ENCODE measurements at regions not wholly inside any gene's neighbourhood (a gene's known extent, or its start where the extent isn't known, plus 50 kb on each side); places are given as distances from the start of the nearest gene placed in this dataset.

DNA sequence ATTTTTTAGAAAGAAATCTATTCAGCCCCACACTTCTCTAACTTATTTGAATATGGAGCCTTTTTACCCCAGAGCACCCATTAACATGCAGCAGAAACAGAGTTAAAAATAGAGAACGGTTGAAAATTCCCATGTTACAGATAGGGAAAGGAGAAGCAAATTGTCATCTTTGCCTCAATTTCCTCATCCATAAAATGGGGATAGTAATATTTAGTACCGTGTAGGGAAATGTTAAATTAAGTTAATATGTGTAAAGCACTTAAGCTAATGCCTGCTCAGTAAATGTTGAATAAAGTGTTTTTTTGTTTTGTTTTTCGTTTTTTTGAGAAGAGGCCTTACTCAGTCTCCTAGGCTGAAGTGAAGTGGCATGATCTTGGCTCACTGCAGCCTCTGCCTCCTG is 50.3 kb downstream of the NAV1 start:
- no peak for DNase-seq

DNA sequence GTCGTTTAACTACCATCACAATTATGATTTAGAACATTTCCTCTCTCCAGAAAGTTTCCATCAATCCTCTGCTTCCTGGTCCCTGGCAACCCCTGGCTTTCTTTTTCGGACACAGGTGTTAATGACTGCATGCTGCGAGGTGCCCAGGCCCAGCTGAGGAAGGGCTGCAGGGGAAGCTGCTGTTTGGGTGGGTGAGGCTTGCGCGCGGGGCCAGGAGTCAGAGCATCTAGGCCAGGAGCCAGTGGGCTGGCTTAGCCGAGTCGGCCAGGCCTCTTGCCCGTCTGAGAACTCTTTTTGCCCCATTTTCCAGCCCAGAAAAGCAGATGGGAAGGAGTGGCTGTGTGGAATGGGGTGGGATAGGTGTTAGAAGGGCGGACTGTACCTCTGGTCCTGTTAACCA is 51.5 kb downstream of the NAV1 start:
- DNase-seq = no peak

DNA sequence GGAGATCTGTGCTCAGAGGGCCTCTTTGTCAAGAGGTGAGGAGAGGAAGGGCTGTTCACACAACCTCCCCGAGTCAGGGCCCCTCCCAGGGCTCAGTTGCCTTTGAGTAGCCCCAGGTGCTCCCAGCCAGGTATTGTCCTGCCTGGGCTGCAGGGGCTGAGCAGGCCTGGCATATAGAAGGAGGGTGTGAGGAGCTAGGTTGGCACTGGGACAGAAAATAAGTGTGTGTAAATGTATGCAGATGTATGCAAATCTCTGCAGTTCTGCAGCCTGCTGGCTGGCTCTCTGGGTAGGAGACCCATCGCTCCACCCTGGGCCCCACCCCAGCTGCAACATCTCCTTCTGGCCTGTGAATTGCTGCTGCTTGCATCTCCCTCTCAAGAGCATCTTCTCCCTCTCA is 52.4 kb downstream of the NAV1 start:
- DNase-seq = no peak

DNA sequence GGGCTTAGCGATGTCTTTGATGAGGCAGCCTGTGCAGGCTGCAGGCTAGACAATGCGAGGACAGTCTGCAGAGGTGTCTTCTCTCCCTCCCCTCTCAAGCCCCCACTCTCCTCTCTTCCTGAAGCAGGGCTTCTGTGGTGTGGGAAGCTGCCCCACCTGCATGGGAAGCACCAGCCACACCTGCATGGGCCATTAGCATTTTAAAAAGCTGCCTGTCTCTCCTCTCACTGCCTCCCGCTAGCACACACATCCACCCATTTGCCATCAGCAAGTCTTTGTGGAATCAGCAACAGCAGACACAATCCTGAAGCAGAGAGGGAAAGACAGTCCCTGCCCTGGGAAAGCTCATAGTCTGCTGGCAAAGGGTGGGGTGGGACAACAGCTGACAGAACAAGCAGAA is 53.1 kb downstream of the NAV1 start:
- DNase-seq = no peak

DNA sequence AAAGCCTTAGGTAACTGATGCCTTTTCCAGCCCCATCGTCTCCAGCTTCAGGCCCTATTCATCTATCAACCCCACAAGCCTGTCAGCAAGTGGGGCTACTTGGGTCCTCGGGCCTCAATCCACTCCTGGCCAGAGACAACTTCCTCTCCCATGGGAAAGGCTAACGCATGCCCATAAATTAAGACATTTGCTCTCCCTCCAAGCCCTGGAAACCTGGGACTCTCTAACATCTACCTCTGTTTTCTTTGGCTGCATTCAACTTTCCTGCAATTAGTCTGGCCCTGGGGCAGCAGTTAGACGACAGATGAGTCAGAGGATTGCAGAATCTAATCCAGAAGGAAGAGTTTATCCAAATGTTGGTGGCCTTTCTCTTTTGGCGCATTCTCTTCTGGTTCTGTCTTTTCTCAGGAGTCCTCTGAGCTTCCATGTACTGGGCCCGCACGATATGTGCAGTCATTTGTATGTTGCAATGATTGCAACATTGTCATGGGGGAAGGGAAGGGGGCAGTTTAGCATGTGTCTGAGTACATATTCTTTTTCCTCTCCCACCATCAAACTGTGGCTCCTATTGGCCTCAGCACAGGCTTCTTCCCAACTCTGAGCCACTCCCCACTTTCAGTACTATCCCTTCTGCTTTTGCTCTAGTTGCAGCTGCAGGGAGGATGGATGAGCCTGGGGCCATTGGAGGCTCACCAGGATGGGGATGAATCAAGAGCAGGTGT is 54.4 kb downstream of the NAV1 start:
- DNase-seq = no peak

DNA sequence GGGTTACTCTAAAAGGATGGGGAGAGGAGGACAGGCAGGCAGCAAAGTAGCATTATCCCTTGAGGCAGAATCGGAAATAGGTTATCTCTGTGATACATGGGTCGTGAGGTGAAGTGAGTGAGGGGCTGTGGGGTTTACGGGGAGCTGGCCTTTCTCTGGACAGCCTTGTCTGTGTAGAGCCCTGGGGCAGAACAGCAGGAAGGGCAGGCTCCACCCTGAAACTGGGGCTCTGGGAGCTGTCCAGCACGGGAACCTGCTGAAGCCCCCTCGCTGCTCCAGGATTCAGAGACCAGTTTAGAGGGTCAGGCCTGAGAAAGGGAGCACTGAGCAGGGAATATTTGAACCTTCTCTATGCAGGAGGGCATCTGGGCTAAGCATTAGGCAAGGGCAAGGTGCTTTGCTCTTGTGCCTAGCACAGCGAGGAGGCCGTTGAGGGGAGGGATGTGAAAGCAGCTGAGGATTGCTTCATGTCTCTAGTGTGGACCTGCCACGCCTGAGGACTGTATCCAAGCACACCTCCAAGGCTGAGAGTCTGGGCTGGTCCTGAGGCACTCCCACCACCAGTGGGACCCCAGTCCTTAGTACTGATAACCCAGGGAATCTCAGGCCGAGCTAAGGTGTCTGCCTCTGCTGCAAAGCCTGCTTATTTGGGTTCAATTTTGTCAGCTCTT is 55.8 kb downstream of the NAV1 start:
- DNase-seq = no peak

DNA sequence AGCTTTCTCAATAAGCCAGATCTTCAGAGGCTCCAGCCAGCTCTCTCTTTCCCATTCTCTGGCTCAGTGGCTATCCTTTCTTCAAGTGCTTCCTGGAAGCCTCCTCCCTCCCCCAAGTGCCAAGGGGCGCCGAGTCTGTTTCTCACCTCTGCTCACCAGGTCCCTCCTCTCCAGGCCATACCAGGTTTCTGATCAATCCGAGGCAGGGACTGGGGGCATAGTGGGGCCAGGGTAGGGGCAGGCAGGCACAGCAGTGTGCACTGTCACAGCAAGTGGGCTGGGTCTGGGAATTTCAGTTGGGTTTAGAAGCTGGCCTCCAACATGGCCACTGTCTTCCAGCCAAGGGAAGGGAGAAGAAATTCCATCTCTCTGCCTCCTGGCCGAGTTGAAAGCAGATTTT is 56.5 kb downstream of the NAV1 start:
- DNase-seq = no peak

DNA sequence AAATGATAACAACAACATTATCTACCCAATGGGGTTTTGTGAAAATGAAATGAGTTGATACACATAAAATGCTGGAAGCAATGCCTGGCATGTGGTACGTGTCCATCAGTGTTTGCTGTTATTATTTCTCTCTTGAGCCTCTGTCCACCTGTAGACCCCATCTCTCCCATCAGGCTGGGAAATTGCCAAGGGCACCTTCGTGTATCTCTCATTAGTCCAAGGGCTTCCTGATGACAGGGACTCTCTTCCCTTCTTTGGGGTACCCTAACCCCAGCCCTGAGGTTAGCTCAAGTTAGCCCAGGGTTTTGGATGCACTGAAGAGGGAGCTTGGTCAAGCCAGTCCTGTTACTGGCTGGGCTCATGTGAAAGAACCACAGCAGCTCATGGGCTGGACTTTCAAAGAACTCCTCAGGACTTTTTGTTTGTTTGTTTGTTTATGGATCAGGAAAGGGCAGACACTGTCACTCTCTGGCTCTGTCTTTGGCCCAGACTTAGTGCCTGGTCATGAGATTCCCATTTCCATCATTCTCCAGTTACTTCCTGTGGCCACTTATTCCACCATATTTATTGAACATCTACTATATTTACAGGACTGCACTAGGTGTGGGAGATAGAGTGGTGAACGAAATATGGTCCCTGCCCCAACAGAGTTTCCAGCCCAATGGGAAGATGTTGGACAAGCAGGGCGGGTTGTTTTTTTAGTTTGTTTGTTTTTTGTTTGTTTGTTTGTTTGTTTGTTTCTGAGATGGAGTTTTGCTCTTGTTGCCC is 57.4 kb downstream of the NAV1 start:
- DNase-seq = no peak

DNA sequence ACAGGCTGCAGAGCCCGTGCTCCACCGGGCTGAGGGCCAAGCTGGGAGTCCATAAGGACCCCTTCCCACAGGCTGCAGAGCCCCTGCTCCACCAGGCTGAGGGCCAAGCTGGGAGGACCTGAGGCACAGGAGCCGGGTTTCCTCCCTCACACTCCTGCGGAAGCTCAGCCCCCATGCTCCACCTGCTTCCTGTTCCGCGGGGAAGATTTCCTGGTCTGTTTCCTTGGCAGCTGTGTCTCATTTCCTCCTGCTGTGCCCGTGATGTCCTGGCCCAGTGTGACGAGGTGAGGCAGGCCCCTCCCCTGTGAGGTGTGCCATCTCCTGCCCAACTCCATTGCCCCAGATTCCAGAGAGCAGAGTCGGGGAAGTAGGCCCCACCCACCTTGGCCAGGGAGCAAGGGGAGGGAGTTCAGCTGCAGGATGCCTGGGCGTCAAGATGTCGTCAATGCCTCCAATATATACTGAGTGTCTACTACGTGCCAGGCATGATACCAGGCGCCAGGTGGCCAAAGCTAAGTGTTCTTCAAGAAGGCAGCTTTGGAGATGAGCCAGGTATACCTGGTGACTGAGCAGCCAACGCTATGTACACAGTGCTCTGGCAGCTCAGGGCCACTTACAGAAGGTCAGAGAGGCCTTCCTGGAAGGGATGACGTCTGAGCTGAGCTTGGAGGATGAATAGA is 58.8 kb downstream of the NAV1 start:
- no peak for DNase-seq

DNA sequence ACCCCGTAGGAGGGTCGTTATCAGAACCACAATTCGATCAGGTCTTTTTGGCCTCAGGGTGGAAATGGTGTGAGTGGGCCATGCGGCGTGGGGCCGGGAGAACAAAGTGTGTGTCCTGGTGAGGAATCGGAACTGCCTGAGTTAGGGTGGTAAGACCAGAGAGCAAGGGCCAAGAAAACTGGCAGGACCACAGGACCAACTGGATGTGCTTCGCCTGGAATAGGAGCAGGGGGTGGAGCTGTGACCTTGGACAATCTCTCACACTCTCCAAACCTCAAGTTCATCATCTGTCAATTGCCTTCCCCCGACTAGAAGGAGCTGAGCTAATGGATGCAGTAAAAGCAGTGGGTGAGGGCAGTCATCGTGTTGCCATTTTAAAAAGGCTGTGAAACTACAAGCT is 59.5 kb downstream of the NAV1 start:
- DNase-seq = no peak

DNA sequence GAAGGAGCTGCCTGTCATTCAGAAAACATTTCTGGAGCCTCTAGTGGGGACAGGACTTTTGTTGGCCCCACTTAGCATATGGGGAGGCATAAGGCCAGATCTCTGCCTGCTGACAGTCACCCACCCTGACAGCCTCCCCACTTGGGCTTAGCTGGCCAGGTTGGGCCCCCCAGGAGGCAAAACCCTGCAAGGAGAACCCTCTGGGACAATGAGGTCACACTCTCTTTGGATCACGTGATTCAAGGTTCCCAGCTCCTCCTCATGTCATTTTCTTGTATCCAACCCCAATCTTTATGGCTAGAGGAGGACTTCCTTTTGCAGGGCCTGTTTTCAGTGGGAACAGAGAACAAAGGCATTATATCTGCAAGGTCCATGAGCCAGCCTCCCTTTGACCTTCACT is 60.0 kb downstream of the NAV1 start:
- DNase-seq = no peak

DNA sequence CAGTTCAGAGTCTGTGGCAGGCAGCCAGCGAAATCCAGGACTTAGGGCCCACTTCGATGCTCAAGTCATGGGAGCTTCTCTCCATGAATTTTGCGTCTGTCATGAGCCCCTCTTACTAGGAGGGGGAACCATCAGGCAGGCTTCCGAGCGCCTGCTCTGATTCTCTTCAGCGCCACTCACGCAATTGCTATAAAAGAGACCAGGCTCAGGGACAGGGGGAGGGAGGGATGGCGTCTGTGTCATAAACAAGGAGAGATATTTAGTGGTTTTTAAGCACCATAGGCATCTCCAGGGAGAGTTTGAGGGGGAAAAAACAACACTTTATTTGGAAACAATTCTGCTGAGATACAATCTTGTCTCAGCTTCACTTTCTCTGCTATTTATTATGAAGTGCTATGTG is 60.6 kb downstream of the NAV1 start:
- DNase-seq = no peak

DNA sequence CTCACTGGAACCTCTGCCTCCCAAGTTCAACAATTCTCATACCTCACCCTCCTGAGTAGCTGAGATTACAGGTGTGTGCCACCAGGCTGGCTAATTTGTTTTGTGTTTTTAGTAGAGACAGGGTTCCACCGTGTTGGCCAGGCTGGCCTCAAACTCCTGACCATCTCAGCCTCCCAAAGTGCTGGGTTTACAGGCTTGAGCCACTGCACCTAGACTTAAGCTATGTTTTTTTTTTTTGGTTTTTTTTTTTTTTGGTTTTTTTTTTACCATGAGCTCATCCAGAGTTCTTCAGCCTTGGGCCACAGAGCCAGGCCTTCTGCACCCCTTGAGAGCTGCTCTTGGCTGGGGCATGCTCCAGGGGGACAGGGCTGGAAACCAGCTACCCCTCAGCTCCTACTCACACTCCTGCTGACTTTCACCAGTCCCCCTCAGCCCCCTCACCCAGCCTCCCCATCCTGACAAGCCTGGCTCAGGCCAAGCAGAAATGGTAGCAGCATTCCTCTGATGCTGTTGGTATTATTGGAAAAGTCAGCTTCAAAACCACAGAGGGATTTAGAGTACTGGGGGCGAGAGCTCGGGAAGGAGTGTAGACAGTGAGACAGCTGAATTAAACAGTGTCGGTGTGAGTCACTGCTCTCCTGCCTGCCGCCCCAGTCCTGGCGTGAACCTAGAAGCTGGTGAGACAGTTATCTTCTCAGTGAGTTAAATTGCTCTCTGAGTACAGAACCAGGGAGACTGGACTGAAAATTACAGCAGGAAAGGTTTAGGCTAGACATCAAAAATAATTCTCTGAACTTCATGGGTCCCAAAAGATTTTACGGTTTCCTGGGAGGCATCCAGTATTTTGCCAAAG is 63.7 kb downstream of the NAV1 start:
- DNase-seq = no peak

DNA sequence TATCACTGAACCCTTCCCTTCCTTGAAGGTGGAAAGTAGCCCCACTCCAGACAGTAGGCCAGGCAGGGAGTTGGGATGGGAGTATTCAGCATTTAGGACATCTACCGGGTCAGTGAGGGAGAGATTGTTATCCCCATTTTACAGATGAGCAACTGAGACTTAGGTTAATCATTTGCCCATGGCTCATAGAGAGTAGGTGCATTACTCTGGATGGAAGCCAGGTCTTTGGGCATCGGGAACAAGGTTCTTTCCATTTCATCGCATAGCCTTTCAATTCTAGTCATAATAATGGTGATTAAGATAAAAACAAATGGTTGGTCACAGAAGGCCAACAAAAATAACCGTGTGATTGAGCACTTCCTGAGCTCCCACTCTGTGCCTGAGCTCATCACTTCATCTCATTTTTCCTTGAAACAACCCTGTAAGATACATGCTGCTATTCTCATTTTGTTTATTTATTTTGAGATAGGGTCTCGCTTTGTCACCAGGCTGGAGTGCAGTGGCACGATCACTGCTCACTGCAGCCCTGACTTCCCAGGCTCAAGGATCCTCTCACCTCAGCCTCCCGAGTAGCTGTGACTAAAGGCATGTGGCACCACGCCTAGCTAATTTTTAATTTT is 64.8 kb downstream of the NAV1 start:
- DNase-seq = no peak

DNA sequence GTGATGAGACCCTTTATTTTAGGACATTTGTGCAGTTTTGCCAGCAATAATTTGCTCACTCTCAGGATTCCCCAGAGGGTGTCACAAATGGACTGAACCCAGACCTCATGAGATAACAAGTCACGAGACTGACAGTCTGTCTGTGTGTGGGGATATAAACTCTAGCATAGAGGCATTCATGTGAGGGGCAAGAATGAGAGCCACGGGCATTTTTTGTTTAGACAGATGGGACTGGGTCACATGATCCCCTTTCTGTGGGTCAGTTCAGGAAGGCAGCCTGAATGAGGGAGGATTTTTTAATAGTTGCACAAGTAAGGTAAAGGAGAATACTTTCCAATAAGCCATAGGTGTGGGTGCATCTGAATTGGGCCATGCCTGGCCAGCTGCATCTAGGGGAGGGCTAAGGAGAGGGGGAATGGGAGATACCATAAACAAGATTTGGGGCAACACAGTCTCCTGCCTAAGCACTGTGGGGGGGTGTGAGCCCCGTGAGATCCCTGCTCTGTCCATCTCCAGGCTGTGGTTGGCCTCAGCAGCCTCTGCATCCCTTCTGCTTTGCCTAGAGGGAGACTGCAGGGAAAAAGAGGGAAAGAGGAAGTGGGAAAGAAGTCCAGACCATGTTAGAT is 66.6 kb downstream of the NAV1 start:
- no peak for DNase-seq

DNA sequence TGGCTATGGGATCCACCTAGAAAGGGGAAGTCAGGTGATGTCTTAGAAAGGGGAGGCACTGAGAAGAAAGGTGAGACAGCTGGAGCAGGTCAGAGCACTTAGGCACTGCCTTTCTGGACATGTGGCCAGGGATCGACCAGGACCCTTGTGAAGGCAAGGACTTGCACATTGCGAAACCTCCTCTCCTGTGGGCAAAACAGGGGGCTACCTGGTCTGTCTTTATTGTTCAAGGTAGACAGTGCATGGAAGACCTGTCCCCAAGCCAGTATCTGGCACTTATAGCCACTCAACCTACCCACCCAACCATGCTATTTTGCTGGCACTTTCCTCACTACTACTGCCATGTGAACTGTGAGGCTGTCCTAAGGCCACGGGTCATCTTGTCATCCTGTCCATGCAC is 67.2 kb downstream of the NAV1 start:
- DNase-seq = no peak

DNA sequence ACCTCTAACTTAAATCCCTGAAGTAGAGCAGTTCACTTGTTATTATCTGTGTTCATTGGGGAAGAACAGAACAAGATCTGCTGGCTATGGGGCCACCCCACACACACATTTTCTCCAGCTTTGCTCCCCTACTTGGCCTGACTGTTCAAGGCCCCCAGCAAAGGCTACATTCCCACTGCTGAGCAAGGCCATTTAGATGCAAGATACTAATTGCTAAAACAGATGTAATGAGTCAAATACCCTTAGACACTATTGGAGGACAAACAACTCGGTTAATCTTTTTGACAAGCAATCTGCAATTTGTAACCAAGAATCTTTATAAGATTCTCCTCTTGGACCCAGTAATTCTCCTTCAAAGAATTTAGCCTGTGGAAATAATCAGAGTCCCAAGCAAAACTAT is 67.7 kb downstream of the NAV1 start:
- DNase-seq = no peak

DNA sequence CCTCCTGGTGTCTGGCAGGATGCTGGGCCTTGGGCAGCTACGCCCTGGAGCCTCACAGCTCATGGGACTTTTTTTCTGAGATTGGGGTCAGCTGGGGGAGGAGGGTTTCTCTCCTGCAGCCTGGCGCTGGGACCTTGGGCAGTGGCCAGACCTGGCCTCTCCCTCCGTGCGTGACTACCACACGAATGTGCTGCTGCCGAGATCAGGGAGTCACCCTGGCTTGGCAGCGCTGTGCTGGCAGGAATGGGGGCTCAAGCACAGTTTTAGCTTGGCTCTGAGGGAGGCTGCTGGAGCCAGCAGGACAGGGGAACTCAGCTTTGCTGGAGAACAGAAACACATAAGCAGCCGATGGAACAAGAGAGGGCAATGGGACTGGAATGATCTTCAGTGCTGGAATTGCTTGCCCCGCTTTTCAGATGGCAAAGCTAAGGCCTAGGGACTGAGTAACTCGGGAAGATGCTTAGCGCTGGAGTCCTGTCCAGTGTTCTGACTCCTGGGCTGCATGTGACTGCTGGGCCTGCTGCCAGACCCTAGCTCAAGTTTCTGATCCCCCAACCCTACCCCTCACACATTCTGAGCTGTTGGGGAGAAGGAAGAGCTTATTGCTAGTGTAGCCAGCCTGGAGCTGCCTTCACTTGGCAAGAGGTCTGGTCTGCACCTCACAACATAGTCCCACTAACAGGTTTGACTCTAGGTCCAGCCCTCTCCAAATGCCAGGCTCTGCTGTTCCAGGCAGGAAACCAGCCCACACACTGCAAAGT is 69.9 kb downstream of the NAV1 start:
- no peak for DNase-seq

DNA sequence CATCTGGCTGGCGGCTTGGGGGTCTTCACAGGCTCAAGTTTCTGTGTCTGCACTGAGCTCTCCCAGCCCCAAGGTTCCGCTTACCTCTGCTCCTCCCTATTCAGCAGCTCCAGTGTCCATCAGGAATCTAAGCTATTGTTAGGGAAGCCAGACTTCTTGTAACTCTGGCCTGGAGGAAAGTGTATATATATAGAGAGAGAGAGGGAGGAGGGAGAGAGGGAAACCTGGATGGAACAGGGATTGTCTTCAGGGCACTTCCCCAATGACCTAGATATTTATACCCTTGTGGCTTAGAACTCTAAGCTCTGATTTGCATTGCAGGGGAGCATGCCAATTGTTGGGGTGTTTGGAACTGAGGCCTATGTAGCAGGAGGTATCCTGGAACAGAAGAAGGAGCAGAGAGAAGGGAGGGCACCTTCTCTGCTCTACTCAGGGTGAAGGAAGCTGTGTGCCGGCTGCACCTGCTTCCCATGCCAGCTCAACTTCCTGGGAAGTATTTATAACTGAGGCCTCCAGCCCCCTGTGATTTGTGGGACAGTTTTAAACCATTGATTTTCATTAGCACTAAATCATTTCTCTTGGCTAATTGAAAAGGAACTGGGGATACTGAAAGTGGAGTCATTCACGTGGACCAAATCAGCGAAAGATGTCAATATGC is 70.9 kb downstream of the NAV1 start:
- no peak for DNase-seq

DNA sequence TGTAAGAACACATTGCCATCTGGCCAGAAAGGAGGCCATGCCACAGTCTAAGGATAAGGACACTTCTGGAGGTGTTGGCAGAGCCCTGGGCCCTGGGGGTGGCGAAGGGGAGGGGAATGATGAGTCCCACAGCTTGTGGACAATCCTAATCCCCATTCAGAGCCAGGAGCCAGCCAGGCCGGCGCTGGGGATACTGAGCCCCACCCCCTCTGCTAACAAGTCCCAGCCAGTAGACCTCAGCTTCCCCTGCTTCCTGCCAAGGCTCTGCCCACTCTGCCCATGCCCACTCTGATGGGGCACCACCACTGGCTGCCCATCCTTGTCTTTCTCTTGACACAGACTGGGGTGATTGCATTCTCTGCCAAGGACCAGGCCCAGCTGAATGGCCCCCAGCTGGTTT is 71.9 kb downstream of the NAV1 start:
- no peak for DNase-seq
